ENCODE measurements at regions not wholly inside any gene's neighbourhood (a gene's known extent, or its start where the extent isn't known, plus 50 kb on each side); places are given as distances from the start of the nearest gene placed in this dataset.

DNA sequence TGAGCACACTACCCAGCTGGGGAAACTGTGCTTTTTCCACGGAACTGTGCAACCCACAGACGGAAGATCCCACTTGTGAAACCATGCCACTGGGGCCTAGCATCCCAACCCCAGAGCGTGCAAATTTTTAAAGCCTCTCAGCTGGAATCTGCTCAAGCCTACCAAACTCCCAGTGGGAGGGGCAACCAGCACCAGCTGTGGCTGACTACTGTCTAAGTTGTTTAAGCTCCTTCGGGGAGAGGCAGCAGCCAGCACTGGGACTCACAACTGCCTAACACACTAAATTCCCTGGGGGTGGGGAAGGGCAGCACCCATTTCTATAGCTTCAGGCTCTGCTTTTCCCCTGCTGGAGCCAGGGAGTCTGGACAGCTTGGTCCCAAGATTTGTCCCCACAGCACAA lies 287.6 kb upstream of the MSX2 start:
- CTCF ChIA-PET, result interaction anchor here (3.2 kb wide), 1 partner anchor 17 kb away, joined by 9 read pairs; no protein-coding TSS in a partner anchor
- SMC1A ChIA-PET (ENCODE audit: uncharacterized antibody, unreplicated experiment), result no interaction called here
- no peak overlapping the region for H2AFZ ChIP-seq (ENCODE audit: control insufficient read depth, low read depth, low read length)
- H3K9ac ChIP-seq (ENCODE audit: control insufficient read depth, insufficient read depth, low read length), result no peak overlapping the region
- no peak for ATAC-seq
- no peaks in the 10 kb centered on the region for H3K36me3 ChIP-seq (ENCODE audit: control insufficient read depth in 2 of 2, insufficient read depth in 2 of 2, low read length in 1 of 2)
- H3K4me1 ChIP-seq (ENCODE audit: control insufficient read depth, insufficient read depth, low read length), result no peaks in the 10 kb centered on the region
- WGBS (ENCODE audit: insufficient coverage, insufficient replicate concordance, low lambda C conversion rate, missing lambda C conversion rate), result 22% methylated on average over 4 of the region's 4 CpGs
- in situ Hi-C loops (cut with MboI) (no loop called here), intact Hi-C loops (cut with micrococcal nuclease; ENCODE audit: unreplicated experiment) (no loop called here)
- no peaks in the 10 kb centered on the region for H3K9me3 ChIP-seq (replicated peaks; ENCODE audit: control insufficient read depth, insufficient read depth, low read length)
- peaks cover 0 to 3% of the 10 kb centered on the region in 2 experiments; a peak in 1 of 4 replicates for H3K27me3 ChIP-seq (replicated peaks in 1 of 2; ENCODE audit: control insufficient read depth in 2 of 2, insufficient read depth in 2 of 2, low read length in 1 of 2)
- H3K27ac ChIP-seq (ENCODE audit: control insufficient read depth, insufficient read depth), result no peak overlapping the region
- BruUV-seq (replicated peaks), result no TSS peak
- POLR2A ChIA-PET, result no interaction called here
- no peak for DNase-seq (ENCODE audit: low read depth, low spot score)
- H3K4me3 ChIP-seq, result no peak overlapping the region
- H3K79me2 ChIP-seq (ENCODE audit: control insufficient read depth, insufficient read depth, low read length), result no peaks in the 10 kb centered on the region
- RAD21 ChIA-PET (ENCODE audit: unreplicated experiment), result no interaction called here
- H3K4me2 ChIP-seq (ENCODE audit: control insufficient read depth, insufficient read depth), result no peak overlapping the region
- no peak for FAIRE-seq
- no peaks in the 10 kb centered on the region for H4K20me1 ChIP-seq (ENCODE audit: control insufficient read depth, insufficient read depth)
- TF ChIP-seq FOS (IDR thresholded peaks at IDR 0.05; ENCODE audit: borderline replicate concordance, extremely low read depth, insufficient read length), result no peak
- TF ChIP-seq ATF7 (IDR thresholded peaks at IDR 0.05; ENCODE audit: low read depth), result no peak
- TF ChIP-seq, protein P1, sequence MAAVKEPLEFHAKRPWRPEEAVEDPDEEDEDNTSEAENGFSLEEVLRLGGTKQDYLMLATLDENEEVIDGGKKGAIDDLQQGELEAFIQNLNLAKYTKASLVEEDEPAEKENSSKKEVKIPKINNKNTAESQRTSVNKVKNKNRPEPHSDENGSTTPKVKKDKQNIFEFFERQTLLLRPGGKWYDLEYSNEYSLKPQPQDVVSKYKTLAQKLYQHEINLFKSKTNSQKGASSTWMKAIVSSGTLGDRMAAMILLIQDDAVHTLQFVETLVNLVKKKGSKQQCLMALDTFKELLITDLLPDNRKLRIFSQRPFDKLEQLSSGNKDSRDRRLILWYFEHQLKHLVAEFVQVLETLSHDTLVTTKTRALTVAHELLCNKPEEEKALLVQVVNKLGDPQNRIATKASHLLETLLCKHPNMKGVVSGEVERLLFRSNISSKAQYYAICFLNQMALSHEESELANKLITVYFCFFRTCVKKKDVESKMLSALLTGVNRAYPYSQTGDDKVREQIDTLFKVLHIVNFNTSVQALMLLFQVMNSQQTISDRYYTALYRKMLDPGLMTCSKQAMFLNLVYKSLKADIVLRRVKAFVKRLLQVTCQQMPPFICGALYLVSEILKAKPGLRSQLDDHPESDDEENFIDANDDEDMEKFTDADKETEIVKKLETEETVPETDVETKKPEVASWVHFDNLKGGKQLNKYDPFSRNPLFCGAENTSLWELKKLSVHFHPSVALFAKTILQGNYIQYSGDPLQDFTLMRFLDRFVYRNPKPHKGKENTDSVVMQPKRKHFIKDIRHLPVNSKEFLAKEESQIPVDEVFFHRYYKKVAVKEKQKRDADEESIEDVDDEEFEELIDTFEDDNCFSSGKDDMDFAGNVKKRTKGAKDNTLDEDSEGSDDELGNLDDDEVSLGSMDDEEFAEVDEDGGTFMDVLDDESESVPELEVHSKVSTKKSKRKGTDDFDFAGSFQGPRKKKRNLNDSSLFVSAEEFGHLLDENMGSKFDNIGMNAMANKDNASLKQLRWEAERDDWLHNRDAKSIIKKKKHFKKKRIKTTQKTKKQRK (IDR thresholded peaks at IDR 0.05; ENCODE audit: low read depth, low read length), result no peak
- TF ChIP-seq POU2F2 (IDR thresholded peaks at IDR 0.05; ENCODE audit: borderline replicate concordance, low read depth, low read length), result no peak
- TF ChIP-seq TARDBP (IDR thresholded peaks at IDR 0.05; ENCODE audit: borderline replicate concordance), result no peak
- TF ChIP-seq NFXL1 (IDR thresholded peaks at IDR 0.05; ENCODE audit: borderline replicate concordance), result no peak
- no peak for TF ChIP-seq ZNF217 (IDR thresholded peaks at IDR 0.05)

Measured in GM12878 (cell line).